ENCODE measurements at regions not wholly inside any gene's neighbourhood (a gene's known extent, or its start where the extent isn't known, plus 50 kb on each side); places are given as distances from the start of the nearest gene placed in this dataset.
"Not testable (repeated sequence)": the region's sequence is repeated elsewhere in the genome, so short reads cannot be mapped to it uniquely, and the experiment has no call there.

DNA sequence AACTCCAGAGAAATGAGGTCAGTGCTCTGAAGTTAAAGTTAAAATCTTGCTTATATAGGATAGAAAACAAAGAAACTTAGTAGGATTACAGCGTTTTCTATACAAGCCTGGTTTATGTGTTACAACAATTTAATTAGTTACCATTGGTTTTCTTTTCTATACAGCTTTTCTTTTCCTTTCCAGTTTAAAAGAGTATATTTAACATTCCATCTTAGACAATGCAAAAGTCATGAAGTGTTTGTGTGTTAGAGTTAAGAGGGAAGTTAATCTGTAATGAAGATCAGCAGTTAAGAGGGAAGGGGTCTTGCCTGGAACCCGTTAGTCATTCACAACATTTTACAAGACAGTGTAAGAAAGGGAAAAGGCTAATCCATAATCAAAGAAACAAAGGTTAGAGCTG is 338.3 kb downstream of the OTUD1 start:
- DNase-seq, result no peak

DNA sequence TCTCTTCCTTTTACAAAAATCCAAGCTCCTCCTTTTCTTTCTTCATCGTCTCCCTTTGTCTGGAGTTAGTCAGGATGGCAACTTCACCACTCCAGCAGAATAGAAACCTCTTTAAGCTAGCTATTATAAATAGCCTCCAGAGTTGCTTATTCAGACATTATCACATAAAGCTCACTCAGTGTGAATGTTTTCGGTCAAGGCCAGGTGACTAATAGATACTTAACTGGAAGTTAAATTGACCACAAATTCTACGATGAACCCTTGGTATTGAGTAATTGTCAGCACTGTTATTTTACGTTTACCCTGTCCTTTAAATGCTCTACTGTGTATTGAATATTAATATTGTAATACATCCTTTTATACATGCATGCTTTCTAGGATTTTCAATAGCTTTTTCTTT is 340.4 kb downstream of the OTUD1 start:
- no peak for DNase-seq

DNA sequence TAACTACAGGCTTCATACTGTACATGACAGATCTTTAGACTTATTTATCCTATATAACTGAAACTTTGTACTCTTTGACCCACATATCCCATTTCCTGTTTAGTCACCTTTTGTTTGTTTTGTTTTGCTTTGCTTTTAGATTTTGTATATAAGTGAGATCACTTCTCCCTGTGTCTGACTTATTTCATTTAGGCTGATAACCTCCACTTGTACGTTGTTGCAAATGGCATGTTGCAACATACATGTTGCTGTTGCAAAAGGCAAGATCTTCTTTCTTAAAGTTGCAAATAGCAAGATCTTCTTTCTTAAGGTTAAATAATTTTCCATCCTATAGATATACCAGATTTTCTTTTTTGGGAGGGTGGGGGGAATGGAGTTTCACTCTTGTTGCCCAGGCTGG is 341.5 kb downstream of the OTUD1 start:
- no peak for DNase-seq

DNA sequence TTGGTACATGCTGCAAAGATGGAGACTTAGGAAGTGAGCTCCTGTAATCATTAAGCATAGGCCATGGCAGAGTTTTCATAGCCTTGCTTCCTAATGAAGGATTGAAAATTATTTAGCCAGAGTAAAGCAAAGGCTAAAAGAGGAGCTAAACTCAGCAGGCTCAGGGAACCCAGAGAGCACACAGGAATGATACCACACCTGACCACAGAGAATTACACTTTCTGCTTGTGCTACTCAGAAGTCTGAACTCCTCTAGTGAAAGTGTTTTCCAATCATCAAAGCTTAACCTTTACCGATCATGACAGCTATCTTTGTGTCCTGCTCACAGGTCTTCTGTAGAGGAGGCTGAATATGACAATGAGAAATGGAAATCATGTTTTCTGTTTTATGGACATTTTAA is 347.7 kb downstream of the OTUD1 start:
- DNase-seq, result no peak

DNA sequence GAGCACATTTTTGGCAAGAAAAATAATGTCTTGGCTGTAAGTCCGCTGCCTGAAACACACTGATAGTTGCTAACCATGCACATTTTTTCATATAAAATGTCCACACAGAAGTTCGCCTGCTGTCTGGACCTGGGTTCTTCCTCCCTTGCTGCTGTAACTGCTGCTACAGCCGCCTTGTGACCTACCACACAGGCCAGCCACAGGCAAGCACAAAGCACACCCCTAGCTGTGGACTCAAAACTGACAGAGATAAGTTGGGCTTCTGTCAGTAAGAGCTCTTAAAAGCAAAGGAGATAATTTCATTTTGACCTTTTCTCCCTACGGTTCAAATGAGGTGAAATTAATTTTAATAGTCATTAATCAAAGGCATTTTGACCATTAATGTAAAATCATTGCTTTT is 354.7 kb downstream of the OTUD1 start:
- no peak for DNase-seq

DNA sequence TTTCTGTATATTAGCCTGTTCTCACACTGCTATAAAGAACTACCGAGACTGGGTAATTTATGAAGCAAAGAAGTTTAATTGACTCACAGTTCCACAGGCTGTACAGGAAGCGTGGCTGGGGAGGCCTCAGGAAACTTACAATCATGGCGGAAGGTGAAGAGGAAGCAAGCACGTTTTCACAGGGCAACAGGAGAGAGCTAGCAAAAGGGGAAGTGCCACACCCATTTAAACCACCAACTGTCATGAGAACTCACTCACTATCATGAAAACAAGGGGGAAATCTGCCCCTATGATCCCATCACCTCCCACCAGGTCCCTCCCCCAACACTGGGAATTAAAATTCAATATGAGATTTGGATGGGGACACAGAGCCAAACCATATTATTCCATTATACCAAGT is 358.6 kb downstream of the OTUD1 start:
- peak; percentile 23 for DNase-seq

DNA sequence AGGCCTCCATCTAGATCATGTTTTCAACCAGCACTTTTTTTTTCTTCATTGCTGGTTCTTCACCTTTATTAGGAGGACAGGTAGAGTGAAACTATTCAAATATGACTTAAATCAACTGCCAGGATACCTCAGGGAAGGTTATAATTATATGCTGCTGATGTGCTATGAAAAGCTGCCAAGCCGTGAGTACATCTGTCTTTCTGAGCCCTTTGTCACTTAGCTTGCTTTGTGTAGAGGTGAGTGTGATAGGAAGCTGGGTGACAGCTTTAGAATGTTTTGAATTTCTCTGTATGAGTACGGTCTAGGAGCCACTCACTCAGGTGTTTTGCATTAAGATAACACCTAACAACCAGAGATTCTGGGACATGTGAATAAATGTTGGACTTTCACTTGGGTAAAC is 365.2 kb downstream of the OTUD1 start:
- no peak for DNase-seq

DNA sequence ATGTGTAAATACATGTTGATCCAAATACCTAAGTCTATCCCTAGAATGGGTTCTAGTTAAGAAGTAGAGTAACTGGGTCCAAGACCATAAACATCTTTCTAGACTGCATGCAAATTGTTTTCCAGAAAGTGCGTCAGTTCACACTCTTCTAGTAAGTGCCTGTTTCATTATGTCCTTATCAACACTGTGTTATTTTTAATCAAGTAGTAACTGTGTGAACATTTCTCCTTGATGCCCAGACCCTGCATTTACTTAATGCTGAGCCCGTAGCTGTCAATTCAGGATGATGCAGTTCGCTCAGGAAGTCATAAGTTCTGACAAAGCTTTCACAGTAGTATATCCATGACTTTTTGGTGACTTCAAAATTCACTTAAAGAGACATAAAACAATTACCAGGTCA is 374.8 kb downstream of the OTUD1 start:
- DNase-seq, result no peak

DNA sequence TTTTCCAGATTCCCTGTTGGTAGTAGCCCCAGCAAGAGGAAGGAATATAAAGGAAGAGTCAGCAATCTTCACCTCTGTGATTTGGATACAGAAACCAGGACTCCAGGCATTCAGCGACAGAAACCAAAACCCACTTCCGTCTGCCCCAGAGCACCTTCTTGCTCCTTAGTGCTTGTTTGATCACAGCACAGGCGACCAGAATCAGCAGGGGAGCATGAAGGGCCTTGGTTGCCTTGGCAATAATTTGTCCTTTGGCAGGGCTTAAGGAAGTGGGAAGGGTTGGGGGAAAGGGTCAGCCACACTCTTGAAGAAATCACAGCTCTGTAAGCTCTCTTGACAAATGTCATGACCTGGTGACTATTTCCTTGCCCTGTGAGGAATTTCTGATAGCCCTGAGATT is 379.6 kb downstream of the OTUD1 start:
- DNase-seq, result no peak

DNA sequence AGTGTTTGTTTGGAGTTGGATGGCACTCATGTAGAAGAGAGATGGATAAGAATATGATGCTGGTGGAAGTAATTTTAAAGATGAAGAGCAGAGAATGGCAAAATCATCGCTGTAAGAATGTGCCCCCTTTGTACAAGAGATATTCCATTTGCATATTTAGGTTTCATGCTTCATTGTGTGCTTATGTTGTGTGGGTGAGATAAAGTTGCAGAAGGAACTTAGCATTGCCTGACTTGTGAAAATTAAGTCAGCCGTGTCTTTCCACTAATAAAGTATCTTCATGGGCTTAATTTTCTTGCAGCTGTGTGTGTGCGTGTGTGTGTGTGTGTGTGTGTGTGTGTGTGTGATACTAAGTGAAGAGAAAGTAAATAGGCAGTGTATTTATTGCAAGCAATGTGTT is 381.9 kb downstream of the OTUD1 start:
- DNase-seq, result no peak

DNA sequence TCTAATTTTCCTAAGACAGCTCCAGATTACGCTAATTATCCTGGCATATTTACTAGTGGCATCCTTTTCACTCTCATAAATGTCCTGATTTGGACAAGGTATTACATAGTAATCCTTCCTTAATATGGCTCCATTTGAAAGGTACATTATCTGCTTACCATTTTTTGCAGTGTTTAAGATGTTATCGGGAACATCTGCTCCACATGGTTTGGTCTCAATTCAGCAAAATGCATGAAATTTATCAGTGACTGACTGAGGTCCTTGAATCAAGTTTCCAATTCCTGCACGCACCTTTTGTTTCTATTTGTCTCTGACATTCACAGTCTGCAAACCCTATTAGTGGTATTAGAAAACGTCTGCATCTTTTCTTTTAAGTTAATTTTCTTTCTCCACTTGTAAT is 384.1 kb upstream of the KIAA1217 start:
- no peak for DNase-seq

DNA sequence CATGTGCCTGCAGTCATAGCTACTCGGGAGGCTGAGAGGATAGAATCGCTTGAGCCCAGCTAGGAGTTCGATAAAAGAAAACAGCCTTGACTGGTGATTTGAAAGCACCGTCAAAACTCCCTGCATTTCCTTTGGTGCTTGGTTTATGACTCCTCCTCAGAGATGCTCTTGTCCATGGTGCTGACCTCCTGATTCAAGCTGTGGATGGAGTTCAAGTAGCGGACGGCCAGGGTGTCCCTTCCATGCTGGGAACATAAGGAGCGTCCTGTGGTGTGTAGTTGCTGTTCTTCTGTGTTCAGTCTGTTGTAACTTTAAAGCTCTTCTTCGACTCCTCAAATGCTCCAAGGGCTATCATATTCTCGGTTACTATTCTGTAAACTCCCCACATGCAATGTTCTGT is 382.5 kb upstream of the KIAA1217 start:
- DNase-seq, result peak; percentile 1

DNA sequence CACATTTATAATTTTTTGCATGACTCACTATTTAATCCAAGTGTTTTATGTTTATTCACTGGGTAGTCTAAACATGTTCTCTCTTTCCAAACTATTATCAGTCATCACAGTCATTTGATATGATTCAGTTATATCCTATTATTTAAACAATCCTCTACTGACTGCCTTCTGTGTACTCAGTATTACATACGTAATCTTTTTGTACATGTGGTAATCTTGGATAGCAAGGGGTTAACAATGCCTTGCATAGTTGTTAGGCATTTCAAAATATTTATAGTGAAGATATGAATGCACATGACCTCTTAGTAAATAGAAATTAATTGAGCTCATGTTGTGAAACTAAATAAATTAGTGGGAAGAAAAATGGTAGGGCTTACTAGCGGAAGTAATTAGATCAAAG is 379.4 kb upstream of the KIAA1217 start:
- DNase-seq, result no peak

DNA sequence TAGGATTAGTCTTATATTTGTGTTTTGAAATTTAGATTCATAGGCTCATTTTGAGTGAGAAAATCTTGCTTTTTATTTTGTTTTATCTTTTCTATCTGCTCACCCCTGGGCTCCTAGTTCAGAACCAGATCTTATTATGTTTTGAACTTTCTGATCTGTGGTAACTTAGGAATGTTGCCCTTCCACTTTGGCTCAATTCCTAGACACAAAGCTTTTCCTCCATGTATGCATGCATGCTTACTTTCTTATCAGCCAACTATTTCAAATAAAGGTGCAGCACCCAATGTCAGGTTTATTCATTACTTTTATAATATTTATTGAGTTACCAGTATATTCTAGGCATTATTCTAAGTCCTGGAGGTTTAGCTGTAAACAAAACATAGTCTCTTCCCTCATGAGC is 374.8 kb upstream of the KIAA1217 start:
- DNase-seq, result no peak

DNA sequence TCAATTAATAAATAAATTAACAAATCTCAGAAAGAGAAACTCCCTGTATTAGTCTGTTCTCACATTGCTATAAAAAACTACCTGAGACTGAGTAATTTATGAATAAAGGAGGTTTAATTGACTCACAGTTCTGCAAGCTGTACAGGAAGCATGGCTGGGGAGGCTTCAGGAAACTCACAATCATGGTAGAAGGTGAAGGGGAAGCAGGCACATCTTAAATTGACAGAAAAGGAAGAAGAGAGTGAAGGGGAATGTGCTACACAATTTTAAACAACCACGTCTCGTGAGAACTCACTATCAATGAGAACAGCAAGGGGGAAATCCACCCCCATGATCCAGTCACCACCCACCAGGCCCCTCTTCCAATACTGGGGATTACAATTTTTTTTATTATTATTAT is 358.3 kb upstream of the KIAA1217 start:
- DNase-seq, result peak; percentile 55

DNA sequence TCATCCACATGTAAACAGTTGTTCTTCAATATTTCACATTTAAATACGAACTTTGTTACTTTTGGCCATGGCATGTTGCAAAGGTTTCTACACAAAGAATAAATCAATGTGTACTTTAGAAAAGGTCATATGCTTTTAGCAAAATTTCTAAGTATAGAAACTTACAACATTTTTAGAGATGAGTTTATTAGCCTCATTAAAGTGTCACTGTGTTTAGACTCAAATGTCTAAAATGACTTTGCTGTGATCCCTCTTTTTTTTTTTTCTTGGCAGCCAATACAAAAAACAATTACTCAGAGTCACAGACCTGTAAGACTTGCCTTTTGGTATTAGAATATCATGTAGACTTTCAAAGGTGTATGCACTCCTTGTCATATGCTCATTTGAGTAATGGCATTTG is 349.3 kb upstream of the KIAA1217 start:
- no peak for DNase-seq

DNA sequence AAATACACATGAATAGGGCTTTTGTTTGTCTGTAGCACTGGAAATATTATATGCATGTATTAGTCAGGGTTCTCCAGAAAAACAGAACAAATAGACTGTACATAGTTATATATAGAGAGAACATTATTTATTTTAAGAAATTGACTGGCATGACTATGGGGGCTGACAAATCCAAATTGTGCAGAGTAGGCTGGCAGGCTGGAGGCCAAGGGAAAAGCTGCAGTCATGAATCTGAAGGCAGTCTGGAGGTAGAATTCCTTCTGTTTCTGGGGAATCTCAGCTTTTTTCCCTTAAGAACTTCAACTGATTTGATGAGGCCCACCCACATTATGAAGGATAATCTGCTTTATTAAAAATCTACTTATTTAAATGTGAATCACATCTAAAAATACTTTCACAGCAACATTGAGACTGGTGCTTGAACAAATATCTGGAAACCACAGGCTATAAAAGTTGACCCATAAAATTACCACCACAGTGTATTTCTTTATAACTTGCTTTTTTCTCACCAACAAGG is 344.2 kb upstream of the KIAA1217 start:
- DNase-seq, result no peak

DNA sequence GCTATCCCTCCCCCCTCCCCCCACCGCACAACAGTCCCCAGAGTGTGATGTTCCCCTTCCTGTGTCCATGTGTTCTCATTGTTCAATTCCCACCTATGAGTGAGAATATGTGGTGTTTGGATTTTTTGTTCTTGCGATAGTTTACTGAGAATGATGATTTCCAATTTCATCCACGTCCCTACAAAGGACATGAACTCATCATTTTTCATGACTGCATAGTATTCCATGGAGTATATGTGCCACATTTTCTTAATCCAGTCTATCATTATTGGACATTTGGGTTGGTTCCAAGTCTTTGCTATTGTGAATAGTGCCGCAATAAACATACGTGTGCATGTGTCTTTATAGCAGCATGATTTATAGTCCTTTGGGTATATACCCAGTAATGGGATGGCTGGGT is 342.0 kb upstream of the KIAA1217 start:
- not testable (repeated sequence) for DNase-seq

DNA sequence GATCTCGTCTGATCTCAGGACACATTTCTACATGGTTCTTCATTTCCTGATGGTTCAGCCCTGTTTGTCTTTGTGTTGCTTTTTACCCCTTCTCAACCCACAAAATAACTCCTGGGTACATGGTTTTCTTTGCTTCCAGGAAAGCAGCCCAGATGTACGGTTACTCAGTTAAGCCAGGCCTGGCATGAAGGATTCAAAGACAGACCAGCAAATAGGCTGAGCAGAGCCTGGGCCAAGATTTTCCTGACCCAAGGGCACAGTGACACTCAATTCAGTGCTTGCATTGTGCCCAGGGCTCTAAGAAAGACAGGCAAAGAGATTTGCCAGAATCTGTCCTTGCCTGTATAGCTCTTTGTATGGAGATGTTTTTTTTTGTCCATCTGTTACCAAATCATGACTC is 340.8 kb upstream of the KIAA1217 start:
- no peak for DNase-seq

DNA sequence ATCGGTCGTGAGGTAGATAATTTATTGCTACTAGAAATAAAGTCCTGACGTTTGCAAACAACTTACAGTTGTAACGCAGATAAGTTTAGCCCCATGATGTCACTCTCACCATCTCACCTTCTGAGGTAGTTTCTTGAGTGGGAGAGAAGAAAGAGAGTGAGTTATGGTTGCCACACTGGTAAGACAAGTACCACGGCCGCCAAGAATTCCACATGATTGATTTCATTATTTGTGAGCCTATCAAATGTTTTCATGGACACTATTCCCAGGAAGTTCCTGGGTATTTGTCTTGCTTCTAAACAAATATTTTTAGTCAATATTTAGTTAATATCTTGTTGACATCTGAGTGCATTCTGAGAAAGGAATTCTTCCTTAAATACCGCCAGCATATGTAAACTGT is 339.4 kb upstream of the KIAA1217 start:
- no peak for DNase-seq

DNA sequence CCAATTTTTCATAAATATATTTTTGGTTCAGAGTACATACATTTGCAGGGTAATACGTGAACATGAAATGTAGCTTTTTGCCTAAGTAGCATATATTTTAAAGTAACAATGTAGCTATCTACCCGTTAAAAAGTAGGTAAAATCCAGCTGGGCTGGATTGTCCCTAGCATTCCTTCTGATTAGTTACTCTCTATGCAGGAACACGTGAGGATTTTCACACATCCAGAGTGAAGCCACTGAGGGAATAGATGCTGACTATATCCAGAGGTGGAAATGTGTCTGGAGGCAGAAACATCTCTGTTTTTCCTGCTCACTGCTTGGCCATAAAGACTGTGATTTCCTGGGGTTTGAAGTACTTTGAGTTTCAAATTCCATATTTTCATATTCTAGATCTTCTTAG is 338.9 kb upstream of the KIAA1217 start:
- DNase-seq, result no peak

DNA sequence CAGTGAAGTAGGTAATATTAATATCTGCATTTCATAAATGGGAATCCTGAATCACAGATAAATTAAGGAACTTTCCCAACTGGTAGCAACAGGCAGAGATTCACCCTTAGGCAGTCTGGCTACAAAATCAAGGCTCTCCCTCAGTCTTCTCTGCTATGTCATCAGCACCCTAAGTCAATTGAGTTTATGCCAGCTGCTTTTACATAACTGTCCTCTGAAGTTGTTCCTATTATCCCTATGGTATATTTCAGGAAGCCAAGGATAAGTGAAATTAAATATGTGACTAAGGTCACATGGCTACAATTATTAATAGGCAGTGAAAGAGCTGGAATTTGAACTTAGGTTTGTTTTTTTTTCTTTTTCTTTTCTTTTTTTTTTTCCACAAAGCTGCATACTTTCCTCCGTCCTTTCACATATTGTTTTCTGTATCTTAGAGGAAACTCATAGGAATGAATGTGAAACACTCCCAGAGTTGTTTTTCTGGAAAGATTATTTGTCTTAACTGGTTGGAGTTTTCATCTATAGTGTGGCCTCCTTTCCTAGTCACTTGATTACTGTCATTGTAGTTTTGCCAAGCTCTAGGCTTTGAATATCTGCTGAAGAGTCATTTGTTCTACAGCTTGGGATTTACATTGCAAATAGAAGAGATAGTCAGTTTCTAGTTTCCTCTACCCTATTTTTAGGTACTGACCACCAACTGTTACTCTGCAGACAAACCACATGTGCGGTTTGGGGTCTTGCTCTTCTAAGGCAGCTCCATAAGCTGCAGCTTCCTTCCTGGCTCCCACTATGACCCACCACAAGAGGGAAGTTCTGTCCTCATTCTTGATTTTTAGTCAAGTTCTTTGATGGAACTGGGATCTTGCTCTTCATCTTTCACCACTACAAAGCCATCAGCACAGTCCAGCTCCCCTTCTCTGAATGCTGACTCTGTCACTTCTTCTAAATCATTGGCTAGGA is 338.0 kb upstream of the KIAA1217 start:
- peak; percentile 96 for DNase-seq

DNA sequence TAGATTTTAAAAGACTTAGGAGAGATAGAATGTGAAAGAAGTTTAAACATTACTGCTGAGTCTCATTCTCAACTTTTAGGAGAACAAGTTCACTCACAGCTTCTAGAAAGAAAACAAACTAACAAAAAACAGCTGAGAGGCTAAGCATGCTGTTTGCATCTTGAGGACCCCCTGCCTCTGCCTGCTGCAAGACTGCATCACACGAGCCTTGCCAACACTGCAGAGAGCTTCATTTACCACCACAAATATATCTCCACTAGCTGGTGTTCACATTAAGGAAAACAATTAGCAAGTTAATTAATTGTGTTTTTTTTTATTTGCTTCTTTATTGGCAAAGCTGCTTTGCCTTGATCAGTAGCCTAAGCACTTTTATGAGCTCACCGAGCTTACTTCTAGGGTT is 336.6 kb upstream of the KIAA1217 start:
- DNase-seq, result no peak

DNA sequence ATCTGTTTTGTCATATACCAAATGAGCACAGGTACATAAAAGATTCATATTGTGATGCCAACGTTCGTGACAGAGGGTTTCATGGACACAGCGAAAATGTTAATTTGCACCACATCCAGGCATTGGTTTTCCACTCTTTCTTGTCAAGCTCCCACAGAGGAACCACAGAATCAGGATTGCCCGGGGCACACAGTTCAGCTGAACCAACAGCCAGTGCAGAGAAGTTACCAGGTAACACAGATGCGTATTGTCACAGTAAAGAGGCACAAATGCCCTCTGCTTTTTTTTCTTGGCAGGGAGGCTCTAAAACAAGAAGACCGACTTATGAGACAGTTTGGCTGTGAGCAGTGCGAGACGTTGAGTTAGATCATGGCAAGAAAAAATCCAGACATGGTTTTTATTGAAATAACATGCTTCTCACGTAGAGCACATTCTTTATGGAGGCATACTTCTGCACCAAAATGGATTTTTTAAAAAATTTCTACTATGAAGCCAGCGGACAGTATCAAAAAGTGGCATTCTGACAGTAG is 331.1 kb upstream of the KIAA1217 start:
- DNase-seq, result no peak

DNA sequence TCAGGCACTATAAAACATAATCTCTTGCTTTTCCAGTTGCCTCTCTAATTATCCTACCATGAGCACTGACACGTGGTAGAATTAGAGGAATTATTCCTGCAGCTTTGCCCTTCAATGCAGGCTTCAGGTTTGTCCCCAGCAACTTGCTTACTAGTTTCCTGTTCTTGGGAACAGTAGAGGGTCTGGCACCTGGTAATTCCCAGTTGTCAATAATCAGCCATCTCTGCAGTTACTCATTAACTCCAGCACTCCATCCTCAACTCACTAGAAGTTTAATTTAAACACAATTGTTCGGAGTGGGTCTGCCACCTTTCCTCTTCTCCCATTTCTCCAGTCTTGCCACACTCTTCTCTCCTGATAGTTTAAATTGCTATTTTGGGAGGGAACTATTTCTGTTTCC is 324.3 kb upstream of the KIAA1217 start:
- no peak for DNase-seq

All from GDM1 (cell line).